Myocyte (in vitro differentiated cells): ENCODE measurements at regions not wholly inside any gene's neighbourhood (a gene's known extent, or its start where the extent isn't known, plus 50 kb on each side); places are given as distances from the start of the nearest gene placed in this dataset.
"Not testable (repeated sequence)": the region's sequence is repeated elsewhere in the genome, so short reads cannot be mapped to it uniquely, and the experiment has no call there.

Experiments used
- DNase-seq: peaks from one replicate; pipeline ENCODE4 v3.0.0-alpha.2; 2012; ENCODE audit warnings: low read depth

- no peak for DNase-seq
Measured at GRCh38 chr5:12661617-12662370, 757.5 kb upstream of the CTNND2 start.

GRCh38 chr5:12660279-12661107 lies 756.2 kb upstream of the CTNND2 start:
- not testable (repeated sequence) for DNase-seq

GRCh38 chr5:12659686-12660085 lies 755.4 kb upstream of the CTNND2 start:
- DNase-seq, result no peak

- DNase-seq, result no peak
Measured at GRCh38 chr5:12658871-12659446, 754.7 kb upstream of the CTNND2 start.

- not testable (repeated sequence) for DNase-seq
Measured at GRCh38 chr5:12657914-12658474, 753.7 kb upstream of the CTNND2 start.

GRCh38 chr5:12655675-12656074 lies 751.4 kb upstream of the CTNND2 start:
- DNase-seq, result no peak

GRCh38 chr5:12652201-12652600 lies 748.0 kb upstream of the CTNND2 start:
- no peak for DNase-seq

GRCh38 chr5:12648558-12648957 lies 744.3 kb upstream of the CTNND2 start:
- no peak for DNase-seq

- DNase-seq, result no peak
Measured at GRCh38 chr5:12647613-12648012, 743.4 kb upstream of the CTNND2 start.

GRCh38 chr5:12645582-12645981 lies 741.3 kb upstream of the CTNND2 start:
- DNase-seq, result no peak

GRCh38 chr5:12636209-12636608 lies 732.0 kb upstream of the CTNND2 start:
- DNase-seq, result no peak

- no peak for DNase-seq
Measured at GRCh38 chr5:12626556-12626955, 722.3 kb upstream of the CTNND2 start.

- DNase-seq, result no peak
Measured at GRCh38 chr5:12625667-12626263, 721.5 kb upstream of the CTNND2 start.

GRCh38 chr5:12624776-12625560 lies 720.7 kb upstream of the CTNND2 start:
- DNase-seq, result no peak

GRCh38 chr5:12623408-12623807 lies 719.2 kb upstream of the CTNND2 start:
- DNase-seq, result no peak

GRCh38 chr5:12616093-12616492 lies 711.8 kb upstream of the CTNND2 start:
- no peak for DNase-seq

GRCh38 chr5:12615141-12615820 lies 711.0 kb upstream of the CTNND2 start:
- DNase-seq, result no peak

- DNase-seq, result no peak
Measured at GRCh38 chr5:12614608-12615007, 710.4 kb upstream of the CTNND2 start.

GRCh38 chr5:12611132-12611531 lies 706.9 kb upstream of the CTNND2 start:
- DNase-seq, result no peak

- not testable (repeated sequence) for DNase-seq
Measured at GRCh38 chr5:12607817-12608216, 703.6 kb upstream of the CTNND2 start.
